GM21515 (cell line): ENCODE measurements at regions not wholly inside any gene's neighbourhood (a gene's known extent, or its start where the extent isn't known, plus 50 kb on each side); places are given as distances from the start of the nearest gene placed in this dataset.

ENCODE experiments used
- ATAC-seq: cut with Tn5 transposase; IDR thresholded peaks from one replicate; pipeline ENCODE4 v1.9.1; 2021; ENCODE audit not compliant: unreplicated experiment

DNA sequence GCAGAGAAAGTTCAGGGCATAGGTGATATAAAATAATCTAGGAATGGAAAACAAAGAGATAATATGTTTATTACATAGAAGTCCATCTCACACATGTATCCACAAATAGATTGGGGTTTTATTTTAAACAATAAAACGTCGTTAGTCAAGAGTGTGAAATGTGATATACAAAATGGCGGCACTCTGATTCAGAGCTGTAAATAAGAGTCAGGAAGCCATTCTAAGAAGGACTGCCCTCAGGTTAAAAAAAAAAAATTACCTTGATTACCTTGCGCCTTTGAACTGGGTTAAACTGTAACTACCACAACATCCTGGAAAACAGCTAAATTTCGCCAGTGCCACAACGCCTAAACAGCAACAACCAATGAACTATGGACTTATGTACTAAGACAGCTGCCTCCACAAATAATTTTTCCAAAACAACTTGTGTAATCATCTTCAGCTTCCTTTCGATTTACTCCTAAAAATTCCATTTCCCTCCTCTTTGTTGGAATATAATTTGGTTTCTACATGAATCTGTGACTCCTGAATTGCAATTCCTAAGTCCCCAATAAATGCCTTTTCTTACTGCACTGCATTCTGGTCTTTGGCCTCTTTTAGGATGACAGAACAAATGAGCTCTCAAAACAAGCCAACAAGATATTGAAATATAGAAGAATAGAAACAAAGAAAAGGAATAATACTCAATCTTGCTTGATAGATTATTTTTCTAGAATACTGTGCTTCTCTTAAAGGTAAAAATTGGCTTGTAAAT, 1019.5 kb upstream of the MAP3K7 start:
- ATAC-seq, result no peak

DNA sequence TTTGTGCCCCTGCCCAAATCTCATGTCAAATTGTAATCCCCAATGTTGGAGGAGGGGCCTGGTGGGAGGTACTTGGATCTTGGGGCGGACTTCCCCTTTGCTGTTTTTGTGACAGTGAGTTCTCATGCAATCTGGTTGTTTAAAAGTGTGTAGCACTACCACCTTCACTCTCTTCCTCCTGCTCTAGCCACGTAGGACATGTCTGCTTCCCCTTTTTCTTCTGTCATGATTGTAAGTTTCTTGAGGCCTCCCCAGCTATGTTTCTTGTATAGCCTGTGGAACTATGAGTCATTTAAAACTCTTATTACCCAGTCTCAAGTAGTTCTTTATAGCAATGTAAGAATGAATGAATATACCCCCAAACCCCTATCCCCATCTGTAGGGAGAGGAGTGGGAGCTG, 1013.7 kb upstream of the MAP3K7 start:
- no peak for ATAC-seq

DNA sequence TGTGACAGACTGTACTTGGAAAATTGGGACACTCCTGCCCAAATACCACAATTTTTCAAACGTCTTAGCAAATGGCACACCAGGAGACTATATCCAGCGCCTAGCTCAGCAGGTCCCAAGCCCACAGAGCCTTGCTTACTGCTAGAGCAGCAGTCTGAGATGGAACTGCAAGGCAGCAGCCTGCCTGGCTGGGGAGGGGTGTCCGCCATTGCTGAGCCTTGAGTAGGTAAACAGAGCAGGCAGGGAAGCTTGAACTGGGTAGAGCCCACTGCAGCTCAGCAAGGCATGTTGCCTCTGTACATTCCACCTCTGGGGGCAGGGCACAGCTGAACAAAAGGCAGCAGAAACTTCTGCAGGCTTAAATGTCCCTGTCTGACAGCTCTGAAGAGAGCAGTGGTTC, 1003.3 kb upstream of the MAP3K7 start:
- ATAC-seq, result no peak

DNA sequence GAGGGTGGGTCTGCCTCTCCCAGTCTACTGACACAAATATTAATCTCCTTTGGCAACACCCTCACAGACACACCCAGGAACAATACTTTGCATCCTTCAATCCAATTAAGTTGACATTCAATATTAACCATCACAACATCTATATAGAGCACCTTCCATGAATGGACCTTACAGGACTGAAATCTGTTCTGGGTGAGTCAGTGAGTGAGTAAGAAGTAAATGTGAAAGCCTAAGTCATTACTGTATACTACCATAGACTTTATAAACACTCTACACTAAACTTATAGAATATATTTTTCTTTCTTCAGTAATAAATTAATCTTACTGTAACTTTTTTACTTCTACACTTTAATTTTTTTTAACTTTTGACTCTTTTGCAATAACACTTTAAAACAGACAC, 993.8 kb upstream of the MAP3K7 start:
- no peak for ATAC-seq

DNA sequence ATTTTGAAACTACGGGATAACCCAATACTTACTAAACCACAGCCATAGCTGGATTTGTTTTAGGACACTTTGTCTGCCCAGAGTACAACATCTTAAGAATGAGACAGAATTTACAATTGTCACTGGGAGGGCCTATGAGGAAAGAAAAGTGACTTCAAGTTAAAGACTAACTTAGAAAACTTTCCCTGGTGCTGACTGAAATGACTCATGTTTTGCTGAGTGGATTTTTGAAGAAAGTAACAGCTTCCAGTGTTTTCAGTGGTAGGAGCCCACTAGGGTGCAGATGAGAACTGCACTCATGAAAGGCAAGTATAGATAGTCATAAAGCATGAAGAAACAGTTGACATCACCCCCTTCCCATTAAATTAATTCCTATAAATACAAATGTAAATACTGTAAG, 988.2 kb upstream of the MAP3K7 start:
- ATAC-seq, result peak; percentile 78

DNA sequence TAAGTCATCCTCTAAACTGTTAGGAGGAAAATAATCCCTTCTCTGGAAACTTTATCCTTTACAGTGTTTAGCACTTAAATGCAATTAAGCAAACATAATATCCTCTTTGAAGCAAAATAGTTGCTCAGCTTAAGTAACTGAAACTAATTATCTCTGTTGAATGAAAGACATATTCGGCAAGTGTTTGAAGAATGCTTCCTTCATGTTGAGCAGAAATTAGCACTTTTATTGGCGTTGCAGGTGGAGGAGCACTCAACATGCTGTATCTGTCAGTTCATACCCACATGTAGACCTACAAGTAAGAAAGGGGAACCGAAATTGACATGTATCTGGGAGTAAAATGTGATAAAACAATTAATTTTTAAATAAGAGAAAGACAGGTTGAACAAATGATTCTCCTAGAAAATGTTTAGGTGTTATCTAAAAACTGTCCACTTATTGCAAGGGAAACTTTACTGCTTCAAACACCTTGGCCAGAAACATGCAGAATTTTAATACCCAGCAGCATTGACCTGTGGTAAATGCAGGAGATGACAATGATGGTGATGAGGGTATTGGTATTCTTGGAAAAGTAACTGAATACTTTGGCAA, 987.0 kb upstream of the MAP3K7 start:
- no peak for ATAC-seq

DNA sequence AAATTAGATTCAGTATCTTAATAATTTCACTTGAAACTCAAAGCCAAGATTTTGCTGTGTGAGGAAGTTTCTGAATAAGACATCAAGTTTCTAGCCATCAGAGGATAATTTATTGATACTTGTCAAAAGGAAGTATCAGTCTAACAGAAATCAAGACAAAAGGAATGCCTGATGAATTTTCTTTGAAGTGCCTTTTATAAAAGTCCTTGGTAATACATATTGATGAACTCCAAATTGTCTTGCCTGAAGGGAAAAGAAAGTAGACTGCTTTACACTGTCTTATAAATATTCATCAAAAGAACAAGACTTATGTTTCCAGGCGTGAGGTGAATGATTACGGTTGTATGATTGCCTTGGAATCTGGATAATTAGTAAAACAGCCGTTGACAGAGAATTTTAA, 986.0 kb upstream of the MAP3K7 start:
- no peak for ATAC-seq

DNA sequence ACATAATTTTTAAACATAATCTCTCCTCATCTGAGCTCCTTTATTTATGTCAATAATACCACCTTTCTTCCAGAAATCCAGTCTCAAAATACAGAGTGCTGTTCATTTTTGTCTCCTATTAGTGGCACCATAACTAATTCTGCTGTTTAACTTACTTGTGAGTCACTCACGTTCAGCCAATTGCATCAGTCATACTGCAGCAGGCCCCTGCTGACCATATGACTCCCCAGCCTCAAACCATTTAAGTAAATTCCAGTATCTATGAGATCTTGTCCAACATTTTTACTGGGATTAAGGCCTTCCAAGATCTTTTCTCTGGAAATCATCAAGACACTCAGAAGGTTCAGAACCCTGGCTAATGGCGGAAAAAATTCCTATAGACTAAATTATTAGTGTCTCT, 982.2 kb upstream of the MAP3K7 start:
- no peak for ATAC-seq

DNA sequence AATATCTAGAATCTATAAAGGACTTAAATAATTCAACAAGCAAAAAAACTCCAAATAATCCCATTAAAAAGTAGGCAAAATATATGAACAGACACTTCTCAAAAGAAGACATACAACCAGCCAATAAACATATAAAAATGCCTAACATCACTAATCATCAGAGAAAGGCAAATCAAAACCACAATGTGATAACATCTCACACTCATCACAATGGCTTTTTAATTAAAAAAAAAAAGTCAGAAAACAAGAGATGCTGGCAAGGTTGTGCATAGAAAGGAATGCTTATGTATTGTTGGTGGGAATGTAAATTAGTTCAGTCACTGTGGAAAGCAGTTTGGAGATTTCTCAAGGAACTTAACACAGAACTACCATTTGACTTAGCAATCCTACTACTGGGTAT, 979.6 kb upstream of the MAP3K7 start:
- ATAC-seq, result no peak

DNA sequence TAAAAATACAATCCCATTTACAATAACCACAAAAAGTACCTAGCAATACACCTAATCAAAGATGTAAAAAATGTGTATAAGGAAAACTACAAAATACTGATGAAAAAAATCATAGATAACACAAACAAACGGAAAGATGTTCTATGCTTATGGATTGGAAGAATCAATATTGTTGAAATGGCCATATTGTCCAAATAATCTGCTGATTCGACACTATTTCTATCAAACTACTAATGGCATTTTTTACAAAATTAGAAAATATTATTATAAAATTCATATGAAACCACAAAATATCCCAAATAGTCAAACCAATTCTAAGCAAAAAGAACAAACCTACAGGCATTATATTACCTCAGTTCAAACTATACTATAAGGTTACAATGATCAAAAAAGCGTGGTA, 978.3 kb upstream of the MAP3K7 start:
- no peak for ATAC-seq

DNA sequence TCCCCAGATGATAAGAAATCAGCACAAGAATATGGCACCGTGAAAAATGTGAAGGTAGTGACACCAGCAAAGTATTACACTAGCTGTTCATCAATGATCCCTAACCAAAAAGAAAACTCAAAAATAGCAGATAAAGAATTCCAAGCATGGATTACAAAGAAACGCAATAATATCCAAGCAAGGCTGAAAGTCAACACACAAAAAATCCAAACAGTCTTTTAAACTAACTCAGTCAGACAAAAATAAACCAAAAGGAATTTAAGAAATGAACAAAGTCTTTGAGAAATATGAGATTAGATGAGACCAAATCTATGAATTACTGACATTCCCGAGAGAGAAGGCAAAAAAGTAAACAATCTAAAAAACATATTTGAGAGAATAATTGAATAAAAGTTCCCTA, 976.1 kb upstream of the MAP3K7 start:
- ATAC-seq, result no peak

DNA sequence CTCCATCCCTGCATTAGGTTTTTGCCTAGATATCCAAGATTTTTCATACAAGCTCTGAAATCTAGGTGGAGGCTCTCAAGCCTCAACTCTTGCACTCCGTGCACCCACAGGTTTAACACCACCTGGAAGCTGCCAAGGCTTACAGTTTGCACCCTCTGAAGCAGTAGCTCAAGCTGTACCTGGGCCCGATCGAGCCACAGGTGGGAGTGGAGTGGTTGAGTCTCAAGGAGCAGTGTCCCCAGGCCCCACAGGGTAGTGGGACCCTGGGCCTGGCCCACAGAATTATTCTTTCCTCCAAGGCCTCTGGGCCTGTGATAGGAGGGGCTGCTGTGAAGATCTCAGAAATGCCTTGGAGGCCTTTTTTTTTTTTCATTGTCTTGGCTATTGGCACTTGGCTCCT, 973.5 kb upstream of the MAP3K7 start:
- ATAC-seq, result no peak

DNA sequence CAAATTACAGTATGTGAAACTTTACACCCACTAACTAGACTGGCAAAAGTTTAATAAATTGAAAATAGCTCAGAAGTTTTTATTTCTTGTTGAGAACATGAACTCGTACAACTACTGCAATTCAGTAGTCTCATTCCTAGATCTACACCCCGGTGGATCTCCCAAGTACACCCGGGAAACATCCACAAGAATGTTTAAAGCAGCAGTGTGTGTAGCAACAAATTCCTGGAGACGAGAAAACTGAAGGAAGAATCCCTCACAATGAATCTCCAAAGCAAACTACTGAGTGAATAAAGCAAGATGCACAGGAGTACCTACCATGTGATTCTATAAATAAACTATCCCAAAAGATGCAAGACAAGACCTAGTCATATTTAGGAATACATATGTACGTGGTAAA, 954.0 kb upstream of the MAP3K7 start:
- no peak for ATAC-seq

DNA sequence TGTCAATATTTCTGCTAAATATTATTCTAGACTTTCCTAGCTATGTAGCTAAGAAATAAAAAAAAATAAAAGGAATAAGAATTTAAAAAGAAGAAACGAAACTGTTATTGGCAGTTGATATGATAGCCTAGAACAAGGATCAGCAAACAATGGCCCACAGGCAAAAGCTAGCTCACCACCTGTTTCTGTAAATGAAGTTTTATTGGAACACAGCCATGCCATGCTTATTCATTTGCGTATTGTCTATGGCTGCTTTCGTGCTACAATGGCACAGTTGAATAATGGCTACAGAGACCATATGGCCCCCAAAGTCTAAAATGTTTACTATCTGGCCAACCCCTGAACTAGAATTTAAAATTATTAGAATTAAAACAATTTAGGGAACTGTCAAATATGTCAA, 952.6 kb upstream of the MAP3K7 start:
- no peak for ATAC-seq

DNA sequence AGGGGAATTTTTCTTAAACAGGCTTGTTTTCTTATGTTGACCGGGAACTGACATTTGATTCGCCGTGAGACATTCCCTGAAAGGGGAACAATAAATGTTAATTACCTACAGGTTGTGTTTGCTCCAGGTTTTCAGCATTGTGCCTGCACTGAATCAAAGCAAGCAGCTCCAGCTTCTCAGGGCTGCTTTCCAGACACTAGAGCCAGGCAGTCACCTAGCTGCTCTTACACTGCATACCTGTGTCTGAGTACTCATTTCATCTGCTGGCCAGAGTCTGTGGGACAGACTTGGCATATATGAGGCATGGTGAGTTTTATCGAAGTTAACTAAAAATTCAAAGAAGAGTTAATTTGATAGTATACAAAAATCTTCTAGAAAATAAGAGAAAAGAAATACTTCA, 951.8 kb upstream of the MAP3K7 start:
- no peak for ATAC-seq

DNA sequence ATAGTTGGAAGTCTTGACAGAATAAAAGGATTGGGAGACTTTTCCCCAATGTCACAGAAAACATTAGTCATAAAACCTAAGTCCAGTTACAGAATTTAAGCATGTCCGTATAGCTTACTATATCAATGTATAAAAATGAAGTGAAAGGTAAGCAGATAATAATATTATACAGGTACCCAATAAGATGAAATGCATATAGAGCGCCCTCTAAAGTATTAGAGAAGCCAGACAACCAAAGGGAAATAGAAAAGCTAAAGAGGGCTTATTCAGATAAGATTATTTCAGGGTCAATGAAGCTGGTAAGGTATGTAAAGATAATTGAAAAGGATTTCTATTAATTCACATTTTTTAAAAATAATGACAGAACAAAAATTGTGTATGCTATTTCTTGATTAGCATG, 947.7 kb upstream of the MAP3K7 start:
- no peak for ATAC-seq

DNA sequence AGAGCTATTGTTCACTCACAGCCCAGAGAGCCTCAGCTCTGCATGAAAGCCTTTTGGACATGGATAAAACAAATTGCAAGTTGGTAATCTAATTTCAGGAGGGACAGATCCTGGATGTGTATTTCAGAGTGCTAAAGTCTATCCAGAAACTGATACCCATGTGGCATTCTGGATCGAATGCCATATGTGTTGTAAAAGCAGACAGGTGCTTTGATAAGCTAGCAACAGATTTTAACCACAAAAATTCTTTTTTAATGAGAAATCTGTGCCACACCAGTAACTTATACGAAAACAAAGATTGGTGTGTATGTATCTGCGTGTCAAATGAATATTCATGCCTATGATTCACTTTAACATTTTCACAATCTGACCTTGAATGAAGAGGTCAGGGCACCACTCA, 936.6 kb upstream of the MAP3K7 start:
- no peak for ATAC-seq

DNA sequence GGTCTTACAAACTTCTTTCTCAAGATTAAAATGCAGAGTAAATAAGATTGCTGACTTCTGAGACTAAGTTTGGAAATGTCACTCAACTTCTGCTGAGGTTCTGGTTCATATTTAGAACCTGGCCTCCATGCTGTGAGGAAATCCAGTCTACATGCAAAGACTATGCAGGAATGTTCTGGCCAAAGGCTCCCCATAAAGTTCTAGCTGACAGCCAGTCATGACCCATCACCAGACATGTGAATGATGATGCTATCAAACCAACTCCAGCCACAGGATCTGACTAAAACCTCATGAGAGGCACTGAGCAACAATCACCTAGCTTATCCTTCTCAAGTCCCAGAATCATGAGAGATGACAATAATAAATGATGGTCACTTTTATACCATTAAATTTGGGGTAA, 935.1 kb upstream of the MAP3K7 start:
- no peak for ATAC-seq

DNA sequence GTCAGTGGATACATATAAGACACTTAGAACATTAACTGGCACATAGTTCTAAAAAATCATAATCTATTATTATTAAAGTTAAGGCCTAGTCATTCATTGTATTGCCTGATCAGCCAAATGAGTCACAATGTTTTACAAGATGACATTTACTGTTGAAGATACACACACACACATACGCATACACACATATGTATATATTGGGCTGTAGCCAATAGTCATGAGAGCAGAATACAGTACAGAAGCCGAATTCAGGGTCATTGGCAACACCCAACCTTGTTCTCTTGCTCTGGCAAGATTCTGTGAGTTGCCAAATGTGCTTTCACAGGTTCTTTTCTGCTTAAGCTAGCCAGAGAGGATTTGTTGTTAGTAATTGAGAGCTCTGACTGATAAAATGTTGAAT, 922.8 kb upstream of the MAP3K7 start:
- ATAC-seq, result no peak

DNA sequence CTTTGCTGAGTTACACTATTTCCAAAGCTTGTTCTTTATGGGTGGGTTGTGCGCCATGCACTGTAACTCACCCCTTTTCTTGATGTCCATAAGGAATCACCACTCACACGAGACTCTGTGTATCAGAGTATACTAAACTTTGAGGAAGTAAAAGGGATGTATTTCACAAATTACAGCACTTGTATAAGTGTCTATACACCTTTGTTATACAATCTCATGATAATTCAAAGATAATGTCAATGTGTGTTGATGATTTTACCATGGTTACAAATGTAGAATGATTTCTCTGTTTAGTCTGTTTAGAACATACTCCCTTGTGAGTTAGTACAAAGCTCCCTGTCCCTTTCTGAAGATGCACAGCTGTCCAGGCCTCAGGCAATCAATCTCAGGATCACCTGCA, 922.2 kb upstream of the MAP3K7 start:
- no peak for ATAC-seq

DNA sequence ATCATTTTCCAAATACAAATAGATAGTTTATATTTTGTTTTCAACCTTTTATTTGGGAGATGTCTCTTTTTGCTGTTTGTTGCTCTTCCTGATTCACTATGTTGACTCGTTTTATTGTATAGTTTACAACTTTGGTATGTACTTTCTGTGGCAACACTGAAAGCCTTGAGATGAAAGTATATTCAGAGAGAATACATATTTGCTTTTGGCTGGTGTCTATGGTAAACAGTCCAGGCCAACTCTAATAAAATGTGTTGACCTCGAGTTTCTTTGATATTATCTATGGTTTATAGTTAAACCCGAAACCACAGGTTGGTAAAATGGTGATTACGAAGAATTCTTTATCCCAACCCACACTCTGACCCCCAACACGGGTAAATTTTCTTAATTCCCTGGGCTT, 919.6 kb upstream of the MAP3K7 start:
- ATAC-seq, result no peak

DNA sequence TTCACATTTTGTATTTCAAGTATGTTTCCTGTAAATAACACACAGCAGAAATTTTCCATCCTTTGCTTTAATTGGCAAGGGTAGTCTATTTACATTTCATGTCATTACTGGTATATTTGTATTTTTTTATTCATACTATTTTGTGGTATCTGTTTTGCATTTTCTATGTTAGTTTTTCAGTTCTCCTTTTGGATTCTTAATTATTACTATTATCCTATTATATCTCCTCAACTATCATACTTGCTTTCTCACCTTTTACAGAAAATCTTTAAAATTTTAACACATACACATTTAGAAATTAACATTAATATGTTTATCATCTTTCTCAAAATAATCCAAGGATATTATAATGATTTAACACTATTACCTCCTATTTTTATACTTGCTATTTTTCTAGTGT, 918.3 kb upstream of the MAP3K7 start:
- no peak for ATAC-seq

DNA sequence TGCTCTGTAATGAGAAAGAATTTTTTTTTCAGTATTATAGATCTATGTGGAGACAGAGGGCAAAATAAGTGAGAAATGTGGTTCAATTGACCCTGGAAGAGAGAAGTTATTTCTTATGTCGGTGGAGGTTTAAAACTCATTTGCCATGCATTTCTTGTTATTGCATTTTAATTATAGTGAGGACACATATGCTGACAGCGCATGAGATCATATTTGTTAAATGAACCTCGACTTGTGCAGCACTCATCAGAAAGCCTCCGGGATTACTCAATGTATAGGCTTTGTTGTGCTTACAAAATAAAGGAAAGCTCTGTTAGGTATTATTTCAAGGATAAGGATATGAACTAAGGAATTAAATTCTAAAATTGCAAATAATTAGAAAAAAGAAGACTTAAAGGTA, 915.1 kb upstream of the MAP3K7 start:
- no peak for ATAC-seq
